GM23248 (cell line): ENCODE measurements at regions not wholly inside any gene's neighbourhood (a gene's known extent, or its start where the extent isn't known, plus 50 kb on each side); places are given as distances from the start of the nearest gene placed in this dataset.
"Not testable (repeated sequence)": the region's sequence is repeated elsewhere in the genome, so short reads cannot be mapped to it uniquely, and the experiment has no call there.

Experiments
- EZH2 ChIP-seq: fragments of 200-600 bp; sonication (generic); IDR thresholded peaks from 2 replicates; pipeline ENCODE4 v1.6.1; 2018; ENCODE audit warnings: antibody characterized with exemption, mild to moderate bottlenecking; ENCODE audit not compliant: insufficient read depth, poor library complexity, severe bottlenecking
- EZH2phosphoT487 ChIP-seq: fragments of 200-600 bp; sonication (generic); IDR thresholded peaks from 2 replicates; pipeline ENCODE4 v1.6.1; 2018; ENCODE audit warnings: antibody characterized with exemption, moderate library complexity, mild to moderate bottlenecking, low read depth; ENCODE audit not compliant: insufficient read depth

GRCh38 chr3:153226877-153227276 is 64.9 kb downstream of the RAP2B start:
- TF ChIP-seq EZH2, EZH2phosphoT487: not testable (repeated sequence)
